Vagina (tissue), 2 donors: ENCODE measurements at regions not wholly inside any gene's neighbourhood (a gene's known extent, or its start where the extent isn't known, plus 50 kb on each side); places are given as distances from the start of the nearest gene placed in this dataset.

Experiments used
- CTCF ChIP-seq, 3 experiments: fragments of 450-650 bp in 2 of 3; fragments of 200-600 bp in 1 of 3; sonication (generic) in 1 of 3; IDR thresholded peaks; one replicate each; pipeline ENCODE4 v1.5.1; 2017 to 2019; ENCODE audit warnings: antibody characterized with exemption in 3 of 3, mild to moderate bottlenecking in 2 of 3, moderate library complexity in 2 of 3
- POLR2A ChIP-seq, 2 donors: fragments of 450-650 bp; IDR thresholded peaks; one replicate each; pipeline ENCODE4 v1.6.1; 2017; ENCODE audit warnings: antibody characterized with exemption in 2 of 2, mild to moderate bottlenecking in 2 of 2, moderate library complexity in 2 of 2
- POLR2AphosphoS5 ChIP-seq, 2 donors: sonication (generic); formaldehyde crosslinking; IDR thresholded peaks; one replicate each; pipeline ENCODE4 v1.9.0; 2017; ENCODE audit warnings: antibody characterized with exemption in 2 of 2, mild to moderate bottlenecking in 2 of 2, low read depth in 1 of 2; ENCODE audit not compliant: insufficient read depth in 1 of 2

- TF ChIP-seq CTCF (IDR thresholded peaks at IDR 0.05): no peak
- TF ChIP-seq POLR2A (IDR thresholded peaks at IDR 0.05): no peak
- TF ChIP-seq POLR2AphosphoS5 (IDR thresholded peaks at IDR 0.05; ENCODE audit: insufficient read depth in 1 of 2, low read depth in 1 of 2): no peak
Measured at GRCh38 chr9:86757382-86757720, 190.0 kb downstream of the GAS1 start.
